GM20000 (cell line): ENCODE measurements at regions not wholly inside any gene's neighbourhood (a gene's known extent, or its start where the extent isn't known, plus 50 kb on each side); places are given as distances from the start of the nearest gene placed in this dataset.

ENCODE experiments used
- DNase-seq: peaks from one replicate; pipeline ENCODE4 v3.0.0; 2012; ENCODE audit warnings: low spot score
- TF ChIP-seq, protein P1 (sequence below): IDR thresholded peaks from 2 replicates; pipeline ENCODE4 v1.5.1; 2012; ENCODE audit warnings: mild to moderate bottlenecking, control low read depth; ENCODE audit errors: extremely low read depth, missing control alignments

GRCh38 chr13:111017755-111018459 lies 97.2 kb upstream of the ARHGEF7 start:
- DNase-seq = no peak
- TF ChIP-seq, protein P1, sequence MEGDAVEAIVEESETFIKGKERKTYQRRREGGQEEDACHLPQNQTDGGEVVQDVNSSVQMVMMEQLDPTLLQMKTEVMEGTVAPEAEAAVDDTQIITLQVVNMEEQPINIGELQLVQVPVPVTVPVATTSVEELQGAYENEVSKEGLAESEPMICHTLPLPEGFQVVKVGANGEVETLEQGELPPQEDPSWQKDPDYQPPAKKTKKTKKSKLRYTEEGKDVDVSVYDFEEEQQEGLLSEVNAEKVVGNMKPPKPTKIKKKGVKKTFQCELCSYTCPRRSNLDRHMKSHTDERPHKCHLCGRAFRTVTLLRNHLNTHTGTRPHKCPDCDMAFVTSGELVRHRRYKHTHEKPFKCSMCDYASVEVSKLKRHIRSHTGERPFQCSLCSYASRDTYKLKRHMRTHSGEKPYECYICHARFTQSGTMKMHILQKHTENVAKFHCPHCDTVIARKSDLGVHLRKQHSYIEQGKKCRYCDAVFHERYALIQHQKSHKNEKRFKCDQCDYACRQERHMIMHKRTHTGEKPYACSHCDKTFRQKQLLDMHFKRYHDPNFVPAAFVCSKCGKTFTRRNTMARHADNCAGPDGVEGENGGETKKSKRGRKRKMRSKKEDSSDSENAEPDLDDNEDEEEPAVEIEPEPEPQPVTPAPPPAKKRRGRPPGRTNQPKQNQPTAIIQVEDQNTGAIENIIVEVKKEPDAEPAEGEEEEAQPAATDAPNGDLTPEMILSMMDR = no peak

- TF ChIP-seq, protein P1 = no peak
- no peak for DNase-seq
Observed at GRCh38 chr13:111013196-111013595, 98.3 kb upstream of the ANKRD10 start.

DNA sequence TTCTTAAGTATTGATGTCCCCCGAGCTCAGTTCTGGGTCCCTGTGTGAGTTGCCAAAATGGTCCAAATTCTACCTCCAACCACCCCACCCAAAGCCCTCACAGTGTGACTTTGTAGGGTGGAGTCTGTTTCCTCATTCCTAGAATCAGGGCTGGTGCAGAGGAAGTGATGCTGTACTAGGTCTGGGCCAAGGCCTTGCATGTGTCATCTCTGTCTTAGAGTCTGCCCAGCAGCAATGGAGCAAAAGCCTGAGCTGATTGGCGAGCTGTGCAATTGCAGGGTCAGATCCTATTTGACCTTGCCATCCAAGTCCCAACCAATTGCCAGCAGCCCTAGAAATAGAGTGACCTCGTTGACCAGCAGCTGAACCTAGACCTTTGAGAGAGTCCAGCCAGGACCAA lies 97.0 kb upstream of the ANKRD10 start:
- TF ChIP-seq, protein P1 = no peak
- no peak for DNase-seq

DNA sequence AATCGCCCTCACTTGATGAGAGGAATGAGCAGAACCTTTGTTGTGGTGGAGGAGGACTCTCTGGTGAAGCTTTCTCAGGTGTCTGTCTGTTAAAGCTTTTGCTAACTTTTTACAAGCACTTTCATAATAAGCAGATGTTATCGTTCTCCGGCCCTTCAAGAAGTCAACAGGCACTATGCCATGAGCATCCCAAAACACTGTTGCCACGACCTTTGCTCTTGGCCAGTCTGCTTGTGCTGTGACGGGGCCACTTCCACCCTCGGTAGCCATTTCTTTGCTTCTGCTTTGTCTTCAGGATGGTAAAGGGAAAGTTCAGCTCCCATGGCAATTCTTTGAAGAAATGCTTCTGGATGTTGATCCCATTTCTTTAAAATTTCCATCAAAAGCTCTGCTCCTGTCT lies 93.5 kb upstream of the ANKRD10 start:
- no peak for DNase-seq
- TF ChIP-seq, protein P1 = no peak

DNA sequence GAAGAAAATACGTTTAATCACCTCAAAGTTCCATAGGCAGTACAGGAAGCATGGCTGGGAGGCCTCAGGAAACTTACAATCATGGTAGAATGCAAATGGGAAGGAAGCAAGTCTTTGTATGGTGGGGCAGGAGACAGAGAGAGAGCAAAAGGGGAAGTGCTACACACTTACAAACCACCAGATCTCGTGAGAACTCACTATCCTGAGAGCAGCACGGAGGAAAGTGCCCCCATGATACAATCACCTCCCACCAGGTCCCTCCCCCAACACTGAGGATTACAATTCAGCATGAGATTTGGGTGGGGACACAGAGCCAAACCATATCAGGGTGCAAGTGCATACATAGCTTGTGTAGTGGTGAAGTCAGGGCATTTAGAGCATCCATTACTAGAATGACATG lies 92.3 kb upstream of the ANKRD10 start:
- TF ChIP-seq, protein P1 = no peak
- DNase-seq = no peak

DNA sequence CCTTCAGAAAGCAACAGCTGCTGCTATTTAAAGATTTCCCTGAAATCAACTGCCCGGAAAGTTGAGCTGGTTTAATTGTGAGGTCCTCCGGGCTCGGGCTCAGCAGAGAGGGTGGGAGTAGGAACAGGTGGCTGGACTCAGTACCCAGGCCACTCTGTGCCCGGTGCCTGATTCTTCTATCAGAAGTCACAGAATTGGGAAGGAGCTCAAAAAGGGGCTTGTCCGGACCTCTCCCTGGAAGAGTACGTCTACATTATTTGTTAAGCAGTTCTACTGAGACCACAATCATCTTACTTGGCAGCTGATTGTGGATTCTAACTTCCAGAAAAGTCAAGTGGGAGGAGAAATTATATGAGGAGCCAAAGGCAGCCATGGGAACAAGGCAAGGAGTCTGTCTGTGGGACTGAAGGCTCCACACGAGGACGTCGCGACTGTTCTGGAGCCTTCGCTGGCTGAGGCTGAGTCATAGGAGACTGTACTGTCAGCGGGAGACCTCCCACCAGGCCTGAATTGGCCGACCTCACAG lies 91.7 kb upstream of the ANKRD10 start:
- TF ChIP-seq, protein P1 = no peak
- DNase-seq = no peak

DNA sequence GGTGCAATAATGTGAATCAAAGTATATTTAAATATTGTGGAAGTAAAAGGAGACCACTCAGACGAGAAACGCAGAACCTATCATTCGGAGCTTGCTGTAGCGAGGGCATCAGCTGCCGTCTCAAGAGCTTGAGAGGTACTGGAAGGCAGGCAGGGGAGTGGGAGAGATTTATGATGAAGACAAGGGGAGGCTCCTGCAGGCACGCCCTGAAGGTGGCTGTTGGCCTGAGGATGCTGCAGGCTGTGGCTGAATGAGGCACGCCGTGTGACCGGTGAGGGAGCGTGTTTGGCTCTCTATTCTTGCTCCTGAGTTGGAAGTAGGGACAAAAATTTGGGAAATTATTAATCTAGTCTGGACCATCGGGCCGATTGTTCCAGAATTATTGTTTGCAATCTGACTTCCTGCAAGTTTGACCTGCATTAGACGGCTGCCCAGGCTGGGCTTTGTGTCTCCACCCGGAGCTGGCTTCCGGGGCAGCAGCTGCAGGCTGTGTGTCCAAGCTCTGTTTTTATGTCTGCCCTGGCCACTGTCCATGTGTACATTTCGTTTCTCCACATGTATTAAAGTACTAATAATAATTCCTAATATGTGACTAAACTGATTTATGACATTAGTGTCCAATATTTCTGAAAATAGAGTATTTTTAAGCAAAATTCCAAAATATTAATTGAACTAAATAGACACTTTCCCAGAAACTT lies 91.1 kb upstream of the ANKRD10 start:
- TF ChIP-seq, protein P1 = no peak
- DNase-seq = no peak
